GM12872 (cell line): ENCODE measurements at regions not wholly inside any gene's neighbourhood (a gene's known extent, or its start where the extent isn't known, plus 50 kb on each side); places are given as distances from the start of the nearest gene placed in this dataset.

Experiments used
- CTCF ChIP-seq: IDR thresholded peaks from 3 replicates; pipeline ENCODE4 v1.5.1; 2011; ENCODE audit warnings: low read depth, mild to moderate bottlenecking, low read length, moderate library complexity; ENCODE audit not compliant: insufficient read depth

- TF ChIP-seq CTCF: no peak
Measured at GRCh38 chr6:137775227-137775626, 91.8 kb upstream of the TNFAIP3 start.

GRCh38 chr6:137775720-137776119 lies 91.3 kb upstream of the TNFAIP3 start:
- no peak for TF ChIP-seq CTCF

GRCh38 chr6:137776256-137776655 lies 90.8 kb upstream of the TNFAIP3 start:
- no peak for TF ChIP-seq CTCF

DNA sequence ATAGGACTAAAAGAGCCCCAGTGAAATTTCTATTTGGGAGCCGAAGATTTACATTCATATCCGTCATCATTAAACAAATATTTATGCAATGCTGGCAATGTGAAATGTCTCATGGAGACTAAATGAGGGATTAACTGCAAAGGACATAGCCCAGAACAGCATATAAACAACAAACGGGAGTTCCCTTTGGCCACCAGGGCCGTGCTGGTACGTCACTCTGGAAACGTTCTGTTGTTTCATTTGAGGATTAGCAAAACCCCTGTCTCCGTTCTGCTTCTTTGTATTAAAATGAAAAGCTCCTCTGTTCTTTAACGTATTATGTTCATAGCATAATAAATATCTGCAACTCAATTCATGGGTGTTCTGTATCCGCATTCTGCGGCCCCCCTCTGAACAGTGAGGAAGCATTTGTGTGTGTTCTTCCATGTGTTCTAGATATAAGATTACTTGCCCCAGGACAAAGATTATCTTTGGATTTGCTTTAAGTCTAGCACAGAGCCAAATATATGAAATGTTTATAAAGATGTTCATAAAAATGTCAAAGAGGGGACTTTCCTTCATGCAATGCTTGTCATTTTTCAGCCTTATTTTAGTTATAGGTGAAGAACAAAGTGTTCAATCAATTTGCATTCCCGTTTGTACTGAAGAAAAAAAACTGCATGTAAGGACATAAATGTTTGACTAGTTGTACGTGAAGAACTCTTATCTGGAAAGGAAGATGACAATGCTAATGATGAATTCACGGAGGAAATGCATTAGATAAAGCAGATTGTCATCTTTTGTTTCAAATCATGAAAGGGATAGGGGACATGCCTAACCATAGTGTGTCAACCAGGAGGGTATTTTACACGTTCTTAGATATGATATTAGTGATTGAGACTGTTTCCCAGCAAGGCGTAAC lies 90.0 kb upstream of the TNFAIP3 start:
- no peak for TF ChIP-seq CTCF

DNA sequence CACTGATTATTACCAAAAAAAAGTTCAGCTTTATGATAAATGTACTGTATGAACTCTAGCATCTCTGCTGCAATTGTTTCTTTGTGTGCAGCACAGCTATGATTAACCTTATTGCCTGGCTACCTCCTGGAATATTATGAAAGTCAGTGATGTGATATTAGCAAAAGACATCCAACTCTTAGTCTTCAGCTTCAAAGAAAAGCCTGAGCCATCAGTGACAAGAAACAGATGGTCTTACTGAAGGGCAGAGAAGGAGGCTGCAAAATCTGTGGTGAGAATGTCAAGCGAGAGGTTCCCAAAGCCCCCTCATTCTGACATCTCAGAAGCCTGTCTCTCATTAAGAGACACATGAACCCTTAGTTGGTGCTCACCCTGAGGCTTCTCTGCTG lies 89.4 kb upstream of the TNFAIP3 start:
- no peak for TF ChIP-seq CTCF

GRCh38 chr6:137779982-137780381 lies 87.1 kb upstream of the TNFAIP3 start:
- no peak for TF ChIP-seq CTCF

GRCh38 chr6:137780447-137781034 lies 86.5 kb upstream of the TNFAIP3 start:
- no peak for TF ChIP-seq CTCF
